NCI-H2227 treated with DMSO at 0.1 percent for 48 hours (cell line): ENCODE measurements at regions not wholly inside any gene's neighbourhood (a gene's known extent, or its start where the extent isn't known, plus 50 kb on each side); places are given as distances from the start of the nearest gene placed in this dataset.

ENCODE experiments used
- DNase-seq: peaks from one replicate; lab custom pipeline; 2025; lab: John Stamatoyannopoulos, UW

GRCh38 chr3:117665296-117665695 is 955.7 kb downstream of the TUSC7 start:
- peak; percentile 60 for DNase-seq

- no peak for DNase-seq
Measured at GRCh38 chr3:117666325-117666724, 956.7 kb downstream of the TUSC7 start.

DNA sequence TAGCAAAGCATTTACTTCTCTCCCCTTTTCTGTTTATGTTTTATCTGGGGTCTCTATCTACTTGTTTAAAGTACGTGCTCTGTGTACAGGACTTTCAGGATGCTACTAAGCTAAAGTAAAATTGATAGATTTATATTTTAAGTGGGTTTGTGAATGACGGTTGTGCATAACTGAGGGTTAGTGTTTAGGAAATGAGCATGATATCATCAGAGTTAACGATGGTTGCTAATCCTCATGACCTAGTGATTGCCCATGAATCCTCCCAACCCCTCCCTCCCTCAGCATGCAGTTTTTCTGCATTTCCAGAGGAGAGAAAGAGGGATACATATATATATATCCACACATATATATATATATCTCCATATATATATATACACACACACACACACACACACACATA is 957.2 kb downstream of the TUSC7 start:
- no peak for DNase-seq

DNA sequence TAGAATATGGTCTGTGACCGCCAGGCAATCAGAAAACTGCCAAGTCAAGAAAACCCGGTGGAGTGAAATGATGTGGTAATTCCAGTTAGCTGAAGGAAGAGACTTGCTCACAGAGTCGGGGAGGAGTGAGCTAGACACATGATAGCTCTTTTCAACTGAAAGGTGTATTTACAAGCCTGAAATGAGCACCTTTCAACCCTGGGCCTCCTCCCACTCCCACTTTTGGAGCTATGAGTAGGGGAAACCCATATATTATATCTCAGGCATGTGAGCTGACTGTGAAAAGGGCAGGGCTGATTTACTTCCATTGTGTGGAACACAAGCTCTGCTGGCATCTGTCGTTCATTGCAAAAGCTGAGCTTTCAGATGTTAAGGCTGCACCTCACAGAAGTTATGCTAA is 960.2 kb downstream of the TUSC7 start:
- peak; percentile 87 for DNase-seq

DNA sequence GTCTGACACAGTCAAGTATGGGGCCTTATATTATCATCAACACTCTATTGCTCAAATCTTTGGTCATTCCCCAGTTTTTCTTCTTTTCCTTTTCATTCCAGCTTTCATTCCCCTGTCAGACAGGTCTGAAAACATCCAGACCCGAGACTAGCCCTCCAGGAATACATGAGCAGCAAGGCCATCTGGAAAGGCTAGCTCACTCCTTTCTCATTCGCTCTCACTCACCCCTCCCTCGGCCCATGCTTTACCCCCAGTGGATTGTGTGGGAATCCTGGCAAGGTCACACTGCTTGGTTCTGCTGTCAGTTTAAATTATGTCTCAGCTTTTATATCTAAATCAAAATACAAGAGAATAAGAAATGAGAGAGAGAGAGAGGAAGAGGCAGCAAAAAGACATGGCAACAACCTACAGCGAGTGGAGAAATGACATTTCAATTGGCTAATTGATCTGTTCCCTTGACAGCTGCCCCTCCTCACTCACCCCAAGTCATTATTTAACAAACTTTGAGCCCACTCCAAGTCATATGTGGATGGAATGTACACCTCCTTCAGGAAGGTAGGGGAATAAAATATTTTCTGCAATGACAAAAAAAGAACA is 962.2 kb downstream of the TUSC7 start:
- DNase-seq: no peak

DNA sequence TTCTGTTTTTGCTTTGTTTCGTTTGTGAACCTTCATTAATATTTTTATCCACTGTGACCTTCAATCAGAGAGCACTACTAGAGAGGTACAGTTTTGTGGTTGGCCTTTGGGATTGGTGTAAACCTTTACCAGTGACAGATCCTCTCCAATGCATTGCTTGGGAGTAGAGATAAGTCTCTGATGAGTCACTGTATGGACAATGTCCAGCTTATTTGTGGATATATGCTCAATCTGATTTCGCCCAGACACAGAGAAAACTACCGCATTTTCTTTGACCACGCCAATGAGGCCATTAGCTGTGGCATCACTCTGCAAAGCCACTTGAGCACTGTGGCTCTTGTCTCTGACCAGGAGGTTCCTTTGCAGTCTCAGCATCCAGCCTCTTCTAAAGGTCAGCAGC is 964.7 kb downstream of the TUSC7 start:
- no peak for DNase-seq

- DNase-seq: no peak
Measured at GRCh38 chr3:117681619-117682018, 972.0 kb downstream of the TUSC7 start.

DNA sequence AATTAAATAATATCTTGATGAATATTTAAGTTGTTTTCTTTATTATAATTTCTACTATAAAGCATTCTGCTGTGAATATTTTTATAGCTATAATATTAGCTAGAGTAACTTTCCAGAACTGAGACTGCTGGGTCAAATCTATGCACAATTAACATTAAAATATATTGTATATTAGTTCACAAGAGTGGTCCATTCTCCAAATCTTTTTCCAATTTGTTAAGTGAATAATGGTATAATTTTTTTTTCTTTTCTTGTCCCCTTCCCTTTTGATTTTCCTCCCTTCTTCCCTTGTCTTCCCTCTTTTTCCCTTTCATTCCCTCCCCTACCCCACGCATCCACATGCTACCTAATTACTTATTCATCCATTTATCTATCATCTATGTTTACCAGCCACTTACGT is 977.5 kb downstream of the TUSC7 start:
- DNase-seq: no peak

DNA sequence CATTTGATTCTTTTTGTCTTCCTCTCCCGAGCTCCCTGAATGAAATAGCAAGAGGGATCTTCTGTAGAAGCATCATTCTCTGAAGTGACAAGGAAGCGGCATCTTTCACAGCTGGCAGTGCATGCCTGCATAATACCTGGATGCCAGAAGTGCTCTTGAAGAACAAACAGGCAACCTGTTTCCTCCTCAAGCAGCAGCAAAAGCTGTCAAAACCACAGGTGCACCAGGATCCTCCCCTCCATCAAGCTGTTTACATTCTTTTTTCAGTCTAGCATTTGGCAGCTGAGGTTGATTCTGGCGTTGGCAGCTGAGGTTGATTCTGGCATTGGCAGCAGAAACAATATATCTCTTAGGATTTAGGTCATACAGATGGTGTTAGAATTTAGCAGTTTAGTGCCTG is 979.0 kb downstream of the TUSC7 start:
- DNase-seq: no peak

DNA sequence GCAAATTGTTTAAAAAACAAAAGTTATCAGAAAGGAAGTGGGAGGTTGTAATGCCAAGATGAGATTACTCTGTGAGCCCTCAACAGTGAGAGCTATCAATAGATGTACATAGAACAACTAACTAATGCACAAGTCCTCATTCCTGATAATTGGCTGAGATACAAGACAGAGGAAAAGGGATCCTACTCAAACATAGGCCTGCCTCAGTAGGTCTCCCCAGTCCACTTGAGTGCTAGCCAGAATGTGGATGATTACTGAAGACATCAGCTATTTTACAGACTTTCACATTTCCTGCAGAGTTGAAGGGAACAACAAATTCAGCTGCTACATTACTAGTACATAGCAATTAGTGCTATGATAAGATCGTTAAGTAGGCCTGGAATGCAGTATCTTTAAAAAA is 981.9 kb downstream of the TUSC7 start:
- no peak for DNase-seq

DNA sequence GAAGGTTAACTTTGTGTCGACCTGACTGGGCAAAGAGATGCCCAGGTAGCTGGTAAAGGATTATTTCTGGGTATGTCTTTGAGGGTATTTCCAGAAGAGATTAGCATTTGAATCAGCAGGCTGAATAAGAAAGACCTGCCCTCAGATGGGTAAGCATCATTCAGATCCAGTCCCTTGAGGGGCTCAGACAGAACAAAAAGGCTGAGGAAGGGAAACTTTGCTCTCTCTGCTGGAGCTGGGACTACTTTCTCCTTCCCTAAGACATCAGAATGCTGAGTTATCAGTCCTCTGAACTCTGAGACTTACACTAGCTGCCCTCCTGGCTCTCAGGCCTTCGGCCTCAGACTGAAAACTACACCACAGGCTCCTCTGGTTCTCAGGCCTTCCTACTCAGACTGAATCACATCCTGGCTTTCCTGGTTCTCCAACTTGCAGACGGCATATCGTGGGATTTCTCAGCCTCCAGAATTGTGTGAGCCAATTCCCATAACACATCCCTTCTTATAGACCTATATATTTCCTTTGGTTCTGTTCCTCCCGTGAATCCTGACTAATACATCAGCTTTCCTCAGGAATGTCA is 982.9 kb downstream of the TUSC7 start:
- DNase-seq: no peak

GRCh38 chr3:117695321-117695720 is 985.7 kb downstream of the TUSC7 start:
- DNase-seq: no peak

DNA sequence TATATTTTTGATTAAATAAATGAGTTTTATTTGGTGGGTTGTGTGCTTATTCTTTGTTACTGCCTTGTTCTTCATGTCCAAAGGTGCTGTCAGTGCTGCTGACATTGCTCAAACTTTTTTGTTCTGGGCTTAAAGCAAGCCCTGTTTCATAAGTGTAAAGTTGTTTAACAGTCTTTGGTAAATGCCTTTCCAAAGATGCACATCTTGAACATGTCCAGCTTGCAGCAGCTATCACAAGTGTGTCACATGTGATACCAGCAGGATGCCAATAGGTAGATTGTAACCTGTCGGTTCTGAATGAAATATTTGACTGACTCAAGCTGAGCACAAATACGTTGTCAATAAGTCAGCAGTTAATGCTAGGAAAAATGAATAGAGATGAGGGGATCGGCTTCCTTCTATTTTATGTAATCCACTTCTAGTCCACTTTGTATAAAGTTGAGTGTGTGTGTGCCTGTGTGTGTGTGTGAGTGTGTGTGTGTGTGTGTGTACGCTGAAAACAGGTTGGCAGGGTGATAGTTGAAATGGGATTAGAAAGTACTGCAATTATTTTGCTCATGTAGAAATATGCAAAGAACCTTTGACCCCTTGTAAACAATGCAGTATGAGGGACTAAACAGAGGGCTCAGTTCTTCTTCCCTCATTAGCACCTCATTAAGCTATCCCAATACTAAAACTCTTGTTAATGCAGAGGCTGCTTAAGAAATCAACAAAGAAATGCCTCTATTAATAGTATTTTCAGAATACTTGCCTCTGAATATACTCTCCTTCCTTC is 986.5 kb downstream of the TUSC7 start:
- no peak for DNase-seq

DNA sequence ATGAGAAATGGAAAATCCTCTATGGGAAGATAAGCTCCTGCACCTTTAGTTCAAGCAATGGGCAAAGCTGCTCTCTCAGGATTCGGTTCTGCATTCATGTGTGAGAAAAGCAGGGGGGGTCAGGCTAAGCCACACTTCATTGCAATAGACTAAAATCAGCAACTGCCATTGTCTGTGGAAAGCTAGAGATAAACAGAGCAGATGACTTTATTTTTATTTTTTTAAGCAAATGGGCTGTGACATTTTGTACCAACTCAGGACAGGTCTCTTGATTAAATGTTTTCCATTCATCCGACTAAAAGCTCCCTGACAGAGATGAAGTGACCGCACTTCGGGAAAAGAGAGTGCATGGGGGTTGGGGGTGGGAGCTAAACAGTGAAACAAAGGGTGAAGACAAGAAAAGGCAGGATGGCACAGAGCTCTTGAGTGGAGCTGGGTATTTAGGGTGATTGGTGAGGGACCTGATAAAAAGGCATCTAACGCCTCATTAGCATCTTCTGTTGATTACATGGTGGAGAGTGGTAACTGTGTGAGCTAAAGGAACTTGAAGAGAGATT is 987.4 kb downstream of the TUSC7 start:
- no peak for DNase-seq

- no peak for DNase-seq
Measured at GRCh38 chr3:117699058-117699457, 989.5 kb downstream of the TUSC7 start.

GRCh38 chr3:117700573-117701360 is 991.2 kb downstream of the TUSC7 start:
- DNase-seq: peak; percentile 86

DNA sequence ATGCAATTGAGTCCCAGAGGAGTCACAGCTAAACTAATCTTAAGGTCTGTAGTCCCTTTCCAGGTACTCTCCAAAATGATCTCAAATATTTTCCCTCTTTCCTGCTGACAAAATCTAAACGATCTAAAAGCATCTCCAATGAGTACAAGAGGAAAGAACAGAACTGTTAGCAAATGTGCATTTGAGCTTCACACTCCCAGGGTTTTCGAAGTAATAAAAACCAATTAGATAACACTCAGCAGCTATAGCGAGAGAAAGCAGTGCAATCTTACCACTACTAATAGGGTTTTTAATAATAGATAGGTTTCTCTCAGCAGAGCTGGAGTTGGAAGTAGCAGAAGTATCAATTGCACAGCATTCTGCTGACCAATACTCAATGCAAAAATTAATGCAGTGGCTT is 995.4 kb downstream of the TUSC7 start:
- no peak for DNase-seq

DNA sequence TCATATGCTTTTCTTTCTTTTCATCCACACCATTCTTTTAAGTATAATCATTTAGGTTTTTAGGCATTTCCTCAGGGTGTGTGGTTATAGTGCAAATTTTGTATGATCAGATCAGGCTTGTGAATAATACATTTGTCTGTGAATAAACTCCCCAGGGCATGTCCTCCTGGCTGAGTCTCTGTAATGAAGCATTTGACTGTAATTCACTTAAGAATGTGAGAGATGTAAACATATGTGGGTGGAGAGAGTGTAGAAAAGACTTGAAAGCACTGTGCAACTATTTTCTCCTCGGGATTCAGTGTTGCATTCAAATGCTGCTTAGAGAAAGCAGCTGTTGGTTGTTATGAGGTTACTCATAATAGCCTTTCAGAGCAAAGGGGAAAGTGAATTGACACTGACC is 996.5 kb downstream of the TUSC7 start:
- no peak for DNase-seq

- DNase-seq: no peak
Measured at GRCh38 chr3:117706756-117707155, 997.2 kb downstream of the TUSC7 start.

- no peak for DNase-seq
Measured at GRCh38 chr3:117708601-117709000, 999.0 kb downstream of the TUSC7 start.

GRCh38 chr3:117709108-117709507 is 999.5 kb downstream of the TUSC7 start:
- DNase-seq: no peak

GRCh38 chr3:117710501-117710900 is 1000.9 kb downstream of the TUSC7 start:
- no peak for DNase-seq
